GM12864 (cell line): ENCODE measurements at regions not wholly inside any gene's neighbourhood (a gene's known extent, or its start where the extent isn't known, plus 50 kb on each side); places are given as distances from the start of the nearest gene placed in this dataset.
A peak's percentile ranks its signal among the peaks of the same experiment; 100 is the strongest.

Experiments used
- DNase-seq: peaks from one replicate; pipeline ENCODE4 v3.0.0-alpha.2; 2011; ENCODE audit warnings: low read depth
- H3K4me3 ChIP-seq: 2 replicates; pipeline ENCODE4 v1.5.1; 2011; ENCODE audit warnings: mild to moderate bottlenecking, low read depth, low read length, control low read depth
- TF ChIP-seq, protein P1 (sequence below): IDR thresholded peaks from 2 replicates; pipeline ENCODE4 v1.5.1; 2011; ENCODE audit warnings: low read depth, mild to moderate bottlenecking, moderate library complexity, low read length, control low read depth, inconsistent platforms; ENCODE audit errors: missing control alignments

DNA sequence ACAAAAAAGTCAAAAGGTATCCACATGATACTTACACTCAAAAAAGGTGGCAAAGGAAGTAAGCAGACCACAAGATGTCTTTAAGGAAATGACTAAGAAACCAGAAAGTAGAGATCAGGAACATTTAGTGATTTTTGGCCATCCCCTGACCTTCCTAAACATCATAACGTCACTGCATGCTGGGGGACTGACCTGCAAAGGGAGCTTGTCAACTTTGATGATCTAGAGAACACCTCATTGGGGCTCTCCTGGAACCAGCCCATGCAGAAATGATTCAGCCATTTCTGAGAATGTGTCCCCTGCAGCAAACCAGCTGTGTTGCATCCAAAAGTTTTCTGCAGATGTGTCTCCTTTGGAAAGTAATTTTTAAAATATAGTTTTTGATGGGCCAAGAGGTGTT is 152.2 kb upstream of the RASSF8 start:
- no peak overlapping the region for H3K4me3 ChIP-seq
- no peak for DNase-seq
- TF ChIP-seq, protein P1, sequence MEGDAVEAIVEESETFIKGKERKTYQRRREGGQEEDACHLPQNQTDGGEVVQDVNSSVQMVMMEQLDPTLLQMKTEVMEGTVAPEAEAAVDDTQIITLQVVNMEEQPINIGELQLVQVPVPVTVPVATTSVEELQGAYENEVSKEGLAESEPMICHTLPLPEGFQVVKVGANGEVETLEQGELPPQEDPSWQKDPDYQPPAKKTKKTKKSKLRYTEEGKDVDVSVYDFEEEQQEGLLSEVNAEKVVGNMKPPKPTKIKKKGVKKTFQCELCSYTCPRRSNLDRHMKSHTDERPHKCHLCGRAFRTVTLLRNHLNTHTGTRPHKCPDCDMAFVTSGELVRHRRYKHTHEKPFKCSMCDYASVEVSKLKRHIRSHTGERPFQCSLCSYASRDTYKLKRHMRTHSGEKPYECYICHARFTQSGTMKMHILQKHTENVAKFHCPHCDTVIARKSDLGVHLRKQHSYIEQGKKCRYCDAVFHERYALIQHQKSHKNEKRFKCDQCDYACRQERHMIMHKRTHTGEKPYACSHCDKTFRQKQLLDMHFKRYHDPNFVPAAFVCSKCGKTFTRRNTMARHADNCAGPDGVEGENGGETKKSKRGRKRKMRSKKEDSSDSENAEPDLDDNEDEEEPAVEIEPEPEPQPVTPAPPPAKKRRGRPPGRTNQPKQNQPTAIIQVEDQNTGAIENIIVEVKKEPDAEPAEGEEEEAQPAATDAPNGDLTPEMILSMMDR, result no peak

DNA sequence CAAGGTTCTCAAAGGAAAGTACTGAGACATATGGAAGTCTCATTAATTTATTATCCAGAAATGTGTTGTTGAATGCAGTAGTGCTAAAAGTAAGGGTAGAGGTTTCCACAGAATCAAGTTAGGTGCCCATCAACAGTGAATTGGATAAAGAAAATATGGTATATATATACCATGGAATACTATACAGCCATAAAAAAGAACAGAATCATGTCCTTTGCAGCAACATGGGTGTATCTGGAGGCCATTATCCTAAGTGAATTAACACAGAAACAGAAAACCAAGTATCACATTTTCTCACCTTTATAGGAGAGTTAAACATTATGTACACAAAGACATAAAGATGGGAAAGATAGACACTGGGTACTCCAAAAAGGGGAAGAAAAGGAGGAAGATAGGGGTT is 149.9 kb upstream of the RASSF8 start:
- DNase-seq, result no peak
- TF ChIP-seq, protein P1, result no peak
- no peak overlapping the region for H3K4me3 ChIP-seq

DNA sequence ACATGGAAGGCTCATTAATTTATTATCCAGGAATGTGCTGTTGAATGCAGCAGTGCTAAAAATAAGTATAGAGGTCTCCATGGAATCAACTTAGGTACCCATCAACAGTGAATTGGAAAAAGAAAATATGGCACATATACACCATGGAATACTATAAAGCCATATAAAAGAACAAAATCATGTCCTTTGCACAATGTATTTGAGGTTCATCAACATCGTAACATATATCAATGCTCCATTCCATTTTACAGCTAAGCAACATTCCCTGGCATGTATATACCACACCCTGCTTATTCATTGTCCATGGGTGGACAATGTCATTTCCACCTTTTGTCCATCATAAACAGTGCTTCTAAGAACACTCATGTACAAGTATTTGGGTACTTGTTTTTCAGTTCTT is 147.8 kb upstream of the RASSF8 start:
- TF ChIP-seq, protein P1, result no peak
- H3K4me3 ChIP-seq, result no peak overlapping the region
- DNase-seq, result no peak

DNA sequence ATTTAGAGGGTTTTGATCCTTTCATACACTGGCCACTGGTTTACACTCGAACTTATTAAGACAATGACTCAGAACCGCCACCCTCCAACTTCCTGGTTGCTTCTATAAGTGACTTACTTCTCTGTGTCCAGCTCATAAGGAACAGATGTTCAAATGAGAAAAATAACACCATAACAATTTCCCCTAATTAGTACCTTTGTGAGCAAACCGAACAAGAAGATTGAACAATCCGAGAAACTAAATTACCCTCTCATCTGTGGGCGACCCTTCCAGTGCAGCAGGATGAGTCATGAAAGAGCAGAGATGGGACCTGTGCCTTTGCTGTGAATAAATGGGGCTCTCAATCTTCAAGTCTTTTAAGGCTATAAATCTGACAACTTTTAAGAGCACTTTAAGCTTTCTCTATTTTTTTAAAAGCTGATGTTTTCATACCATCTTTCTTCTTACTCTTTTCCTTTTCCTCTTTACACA is 146.8 kb upstream of the RASSF8 start:
- no peak overlapping the region for H3K4me3 ChIP-seq
- TF ChIP-seq, protein P1, result no peak
- peak; percentile 5 for DNase-seq

DNA sequence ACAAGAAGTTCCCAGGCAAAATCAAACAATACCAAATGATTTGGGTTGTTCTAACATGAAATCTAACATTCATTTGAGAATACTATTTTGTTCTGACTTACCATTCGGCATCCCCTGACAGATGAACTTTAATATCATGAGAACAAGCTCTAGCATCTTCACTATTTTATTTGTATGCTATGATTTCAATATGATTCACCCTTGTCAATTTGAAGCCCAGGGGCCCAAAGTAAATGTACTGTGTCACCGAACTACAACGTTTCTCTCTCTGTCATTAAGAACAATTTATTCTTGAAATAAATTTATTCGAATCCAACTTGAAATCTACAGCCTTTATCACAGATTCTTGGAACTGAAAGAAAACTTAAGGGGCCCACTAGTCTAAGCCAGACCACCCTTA is 146.2 kb upstream of the RASSF8 start:
- TF ChIP-seq, protein P1, result no peak
- no peak for DNase-seq
- no peak overlapping the region for H3K4me3 ChIP-seq

DNA sequence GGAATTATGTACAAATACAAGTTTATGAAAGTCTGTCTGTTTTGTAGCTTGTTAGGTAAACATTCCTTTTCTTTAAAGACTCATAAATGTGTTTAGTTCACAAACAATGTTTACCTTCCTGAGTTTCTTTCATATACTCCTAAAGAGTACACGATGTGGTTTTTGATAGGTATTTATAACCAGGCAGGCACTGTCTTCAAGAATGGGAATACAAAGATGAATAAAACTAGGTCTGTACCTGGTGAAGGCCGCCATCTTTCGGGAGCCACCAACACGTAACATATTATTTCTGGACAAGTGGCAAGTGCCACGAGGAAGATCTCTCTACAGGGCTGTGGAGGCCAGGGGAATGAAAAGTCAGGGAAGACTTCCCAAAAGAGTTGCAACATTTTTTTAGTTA is 144.6 kb upstream of the RASSF8 start:
- TF ChIP-seq, protein P1, result no peak
- H3K4me3 ChIP-seq, result no peak overlapping the region
- DNase-seq, result no peak

DNA sequence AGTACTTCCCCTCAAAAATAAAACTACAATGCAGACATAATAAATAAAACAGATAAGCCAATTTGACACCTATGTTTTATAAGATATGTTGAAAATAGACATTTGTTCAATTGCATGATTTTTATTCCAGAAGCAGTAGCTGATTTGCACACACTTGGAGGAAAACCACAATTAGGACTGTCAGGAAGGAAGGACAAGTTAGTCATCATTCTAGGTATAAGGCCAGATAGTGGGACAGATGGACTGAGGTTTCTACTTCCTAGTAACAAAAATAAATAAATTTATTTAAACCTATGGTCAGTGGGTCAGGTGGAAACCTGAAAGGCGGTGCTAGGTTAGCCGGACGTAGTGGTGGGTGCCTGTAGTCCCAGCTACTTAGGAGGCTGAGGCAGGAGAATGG is 141.8 kb upstream of the RASSF8 start:
- TF ChIP-seq, protein P1, result no peak
- no peak for DNase-seq
- H3K4me3 ChIP-seq, result no peak overlapping the region
